HEK293 (cell line): ENCODE measurements at regions not wholly inside any gene's neighbourhood (a gene's known extent, or its start where the extent isn't known, plus 50 kb on each side); places are given as distances from the start of the nearest gene placed in this dataset.

ENCODE experiments used
- CTCF ChIA-PET: fragments of 350-600 bp; formaldehyde crosslinking; extraction: SDS; loops from one replicate; lab custom pipeline; 2021; ENCODE audit warnings: antibody characterized with exemption; lab: Yijun Ruan, JAX
- POLR2A ChIA-PET: fragments of 300-600 bp; formaldehyde crosslinking; extraction: SDS; loops from one replicate; lab custom pipeline; 2020; ENCODE audit warnings: antibody characterized with exemption, inconsistent platforms; lab: Yijun Ruan, JAX
- H3K27ac ChIP-seq: fragments of 200-500 bp; sonication (Bioruptor generic); 2 replicates; pipeline ENCODE4 v1.5.1; 2014; ENCODE audit warnings: low read depth, low read length, control low read depth, inconsistent platforms; ENCODE audit errors: extremely low read depth
- H3K36me3 ChIP-seq, 2 experiments: fragments of 200-500 bp in 1 of 2; sonication (Bioruptor generic) in 1 of 2; 1 replicate in 1 of 2; 2 replicates in 1 of 2; pipeline ENCODE4 v1.5.1; 2014 to 2017; ENCODE audit warnings: inconsistent platforms in 2 of 2, low read length in 2 of 2; ENCODE audit not compliant: control insufficient read depth in 2 of 2, insufficient read depth in 1 of 2
- H3K4me1 ChIP-seq: fragments of 200-500 bp; sonication (Bioruptor generic); 2 replicates; pipeline ENCODE4 v1.5.1; 2014; ENCODE audit warnings: mild to moderate bottlenecking, low read length, inconsistent platforms; ENCODE audit not compliant: control insufficient read depth, insufficient read depth
- H3K4me3 ChIP-seq: 2 replicates; pipeline ENCODE4 v1.5.1; 2011; ENCODE audit warnings: low read depth, mild to moderate bottlenecking, control low read depth, low read length, moderate library complexity
- H3K9me3 ChIP-seq: fragments of 200-500 bp; sonication (Bioruptor generic); 2 replicates; pipeline ENCODE4 v1.5.1; 2014; ENCODE audit warnings: low read depth, low read length, inconsistent platforms; ENCODE audit not compliant: control insufficient read depth, insufficient read depth
- SP7 ChIP-seq: fragments of 450-650 bp; formaldehyde crosslinking; IDR thresholded peaks from 2 replicates; pipeline ENCODE4 v1.5.1; 2016; ENCODE audit warnings: missing biosample characterization, missing genetic modification characterization
- YY1 ChIP-seq: fragments of 450-650 bp; formaldehyde crosslinking; IDR thresholded peaks from 2 replicates; pipeline ENCODE4 v1.5.1; 2018; ENCODE audit warnings: missing biosample characterization, missing genetic modification characterization
- ZBTB48 ChIP-seq: fragments of 450-650 bp; formaldehyde crosslinking; IDR thresholded peaks from 2 replicates; pipeline ENCODE4 v1.5.1; 2016; ENCODE audit warnings: missing biosample characterization, missing genetic modification characterization
- ZFP3 ChIP-seq: fragments of 450-650 bp; formaldehyde crosslinking; IDR thresholded peaks from 2 replicates; pipeline ENCODE4 v1.5.1; 2016; ENCODE audit warnings: low read depth, missing biosample characterization, missing genetic modification characterization
- ZNF311 ChIP-seq: fragments of 450-650 bp; formaldehyde crosslinking; IDR thresholded peaks from 2 replicates; pipeline ENCODE4 v1.5.1; 2017; ENCODE audit warnings: missing biosample characterization, missing genetic modification characterization, borderline replicate concordance
- ZNF37A ChIP-seq: fragments of 450-650 bp; IDR thresholded peaks from 2 replicates; pipeline ENCODE4 v1.5.1; 2018; ENCODE audit warnings: missing biosample characterization, missing genetic modification characterization
- ZNF426 ChIP-seq: fragments of 450-650 bp; formaldehyde crosslinking; IDR thresholded peaks from 2 replicates; pipeline ENCODE4 v1.5.1; 2017; ENCODE audit warnings: missing biosample characterization, missing genetic modification characterization, mild to moderate bottlenecking, inconsistent platforms, moderate library complexity
- ZNF510 ChIP-seq: fragments of 450-650 bp; formaldehyde crosslinking; IDR thresholded peaks from 2 replicates; pipeline ENCODE4 v1.5.1; 2018; ENCODE audit warnings: mild to moderate bottlenecking, missing genetic modification characterization, missing biosample characterization; ENCODE audit not compliant: insufficient replicate concordance
- ZNF558 ChIP-seq: fragments of 450-650 bp; formaldehyde crosslinking; IDR thresholded peaks from 2 replicates; pipeline ENCODE4 v1.5.1; 2016; ENCODE audit warnings: missing biosample characterization, missing genetic modification characterization
- ZNF747 ChIP-seq: fragments of 450-650 bp; formaldehyde crosslinking; IDR thresholded peaks from 2 replicates; pipeline ENCODE4 v1.5.1; 2016; ENCODE audit warnings: missing biosample characterization, missing genetic modification characterization
- ZNF792 ChIP-seq: fragments of 450-650 bp; formaldehyde crosslinking; IDR thresholded peaks from 2 replicates; pipeline ENCODE4 v1.5.1; 2016; ENCODE audit warnings: missing biosample characterization, missing genetic modification characterization
- TF ChIP-seq, protein P1 (sequence below): fragments of 450-650 bp; formaldehyde crosslinking; IDR thresholded peaks from 2 replicates; pipeline ENCODE4 v1.5.1; 2016; ENCODE audit warnings: missing biosample characterization, missing genetic modification characterization
- TF ChIP-seq, protein P2 (sequence below): fragments of 450-650 bp; formaldehyde crosslinking; IDR thresholded peaks from 2 replicates; pipeline ENCODE4 v1.5.1; 2017; ENCODE audit warnings: missing biosample characterization, missing genetic modification characterization
- TF ChIP-seq, protein P3 (sequence below): fragments of 450-650 bp; formaldehyde crosslinking; IDR thresholded peaks from 2 replicates; pipeline ENCODE4 v1.5.1; 2016; ENCODE audit warnings: missing biosample characterization, missing genetic modification characterization, low read depth

DNA sequence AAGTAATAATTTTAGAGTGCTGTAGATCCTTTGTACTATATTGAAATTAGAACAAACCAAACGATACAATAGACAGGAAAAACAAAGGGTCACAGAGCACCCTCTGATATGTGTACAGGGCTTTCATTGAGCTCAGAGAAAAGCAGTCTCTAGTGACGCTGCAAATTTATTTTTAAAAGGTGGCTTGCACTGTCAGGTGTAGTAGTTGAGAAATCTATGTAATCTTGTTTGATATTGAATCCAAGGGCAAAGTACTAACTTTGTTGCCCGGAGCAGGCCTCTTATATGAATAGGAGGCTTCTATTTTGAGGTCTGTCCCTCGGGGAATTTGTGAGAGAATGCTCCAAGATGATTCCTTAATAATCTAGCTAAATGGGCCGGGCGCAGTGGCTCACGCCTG is 1755.5 kb downstream of the PCDH7 start:
- H3K27ac ChIP-seq = no peak overlapping the region
- TF ChIP-seq ZNF37A (tag by site-specific recombination) (no peak), YY1 (tag by site-specific recombination) (no peak), ZNF792 (tag by site-specific recombination) (no peak), ZNF426 (tag by site-specific recombination) (no peak)
- CTCF ChIA-PET = interaction anchor here (1.4 kb wide), 1 partner anchor 13 kb away, joined by 4 read pairs; no protein-coding TSS in a partner anchor
- H3K4me3 ChIP-seq = no peak overlapping the region
- POLR2A ChIA-PET = no interaction called here
- no peaks in the 10 kb centered on the region for H3K9me3 ChIP-seq
- no peaks in the 10 kb centered on the region for H3K4me1 ChIP-seq
- no peaks in the 10 kb centered on the region for H3K36me3 ChIP-seq

DNA sequence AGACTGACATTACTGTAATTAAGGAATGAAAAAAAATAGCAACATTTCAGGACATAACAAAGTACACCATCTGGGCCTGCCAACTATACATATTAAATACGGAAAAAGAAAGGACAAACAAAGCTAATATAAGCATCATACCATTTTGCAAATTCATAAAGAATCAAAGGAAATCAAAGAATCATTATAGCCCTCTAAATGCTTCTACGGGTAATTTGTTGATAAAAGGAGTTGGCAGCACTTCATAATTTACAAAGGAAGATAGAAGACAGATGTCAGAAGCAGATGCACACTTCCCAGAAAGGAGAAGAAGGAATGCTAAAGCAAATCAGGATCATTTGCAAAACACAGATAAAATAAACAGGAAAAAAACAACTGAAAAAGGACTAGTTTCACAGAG is 1757.3 kb downstream of the PCDH7 start:
- H3K4me3 ChIP-seq = no peak overlapping the region
- no peak overlapping the region for H3K27ac ChIP-seq
- no peaks in the 10 kb centered on the region for H3K4me1 ChIP-seq
- no peaks in the 10 kb centered on the region for H3K36me3 ChIP-seq
- POLR2A ChIA-PET = no interaction called here
- no peaks in the 10 kb centered on the region for H3K9me3 ChIP-seq
- TF ChIP-seq ZFP3 (tag by site-specific recombination) = no peak
- no peak for TF ChIP-seq ZNF558 (tag by site-specific recombination)
- no peak for TF ChIP-seq ZNF510
- TF ChIP-seq ZNF37A (tag by site-specific recombination) = no peak
- TF ChIP-seq, protein P1, sequence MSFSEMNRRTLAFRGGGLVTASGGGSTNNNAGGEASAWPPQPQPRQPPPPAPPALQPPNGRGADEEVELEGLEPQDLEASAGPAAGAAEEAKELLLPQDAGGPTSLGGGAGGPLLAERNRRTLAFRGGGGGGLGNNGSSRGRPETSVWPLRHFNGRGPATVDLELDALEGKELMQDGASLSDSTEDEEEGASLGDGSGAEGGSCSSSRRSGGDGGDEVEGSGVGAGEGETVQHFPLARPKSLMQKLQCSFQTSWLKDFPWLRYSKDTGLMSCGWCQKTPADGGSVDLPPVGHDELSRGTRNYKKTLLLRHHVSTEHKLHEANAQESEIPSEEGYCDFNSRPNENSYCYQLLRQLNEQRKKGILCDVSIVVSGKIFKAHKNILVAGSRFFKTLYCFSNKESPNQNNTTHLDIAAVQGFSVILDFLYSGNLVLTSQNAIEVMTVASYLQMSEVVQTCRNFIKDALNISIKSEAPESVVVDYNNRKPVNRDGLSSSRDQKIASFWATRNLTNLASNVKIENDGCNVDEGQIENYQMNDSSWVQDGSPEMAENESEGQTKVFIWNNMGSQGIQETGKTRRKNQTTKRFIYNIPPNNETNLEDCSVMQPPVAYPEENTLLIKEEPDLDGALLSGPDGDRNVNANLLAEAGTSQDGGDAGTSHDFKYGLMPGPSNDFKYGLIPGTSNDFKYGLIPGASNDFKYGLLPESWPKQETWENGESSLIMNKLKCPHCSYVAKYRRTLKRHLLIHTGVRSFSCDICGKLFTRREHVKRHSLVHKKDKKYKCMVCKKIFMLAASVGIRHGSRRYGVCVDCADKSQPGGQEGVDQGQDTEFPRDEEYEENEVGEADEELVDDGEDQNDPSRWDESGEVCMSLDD (tag by site-specific recombination) = no peak
- TF ChIP-seq, protein P2, sequence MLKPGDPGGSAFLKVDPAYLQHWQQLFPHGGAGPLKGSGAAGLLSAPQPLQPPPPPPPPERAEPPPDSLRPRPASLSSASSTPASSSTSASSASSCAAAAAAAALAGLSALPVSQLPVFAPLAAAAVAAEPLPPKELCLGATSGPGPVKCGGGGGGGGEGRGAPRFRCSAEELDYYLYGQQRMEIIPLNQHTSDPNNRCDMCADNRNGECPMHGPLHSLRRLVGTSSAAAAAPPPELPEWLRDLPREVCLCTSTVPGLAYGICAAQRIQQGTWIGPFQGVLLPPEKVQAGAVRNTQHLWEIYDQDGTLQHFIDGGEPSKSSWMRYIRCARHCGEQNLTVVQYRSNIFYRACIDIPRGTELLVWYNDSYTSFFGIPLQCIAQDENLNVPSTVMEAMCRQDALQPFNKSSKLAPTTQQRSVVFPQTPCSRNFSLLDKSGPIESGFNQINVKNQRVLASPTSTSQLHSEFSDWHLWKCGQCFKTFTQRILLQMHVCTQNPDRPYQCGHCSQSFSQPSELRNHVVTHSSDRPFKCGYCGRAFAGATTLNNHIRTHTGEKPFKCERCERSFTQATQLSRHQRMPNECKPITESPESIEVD (tag by site-specific recombination) = no peak
- TF ChIP-seq, protein P3, sequence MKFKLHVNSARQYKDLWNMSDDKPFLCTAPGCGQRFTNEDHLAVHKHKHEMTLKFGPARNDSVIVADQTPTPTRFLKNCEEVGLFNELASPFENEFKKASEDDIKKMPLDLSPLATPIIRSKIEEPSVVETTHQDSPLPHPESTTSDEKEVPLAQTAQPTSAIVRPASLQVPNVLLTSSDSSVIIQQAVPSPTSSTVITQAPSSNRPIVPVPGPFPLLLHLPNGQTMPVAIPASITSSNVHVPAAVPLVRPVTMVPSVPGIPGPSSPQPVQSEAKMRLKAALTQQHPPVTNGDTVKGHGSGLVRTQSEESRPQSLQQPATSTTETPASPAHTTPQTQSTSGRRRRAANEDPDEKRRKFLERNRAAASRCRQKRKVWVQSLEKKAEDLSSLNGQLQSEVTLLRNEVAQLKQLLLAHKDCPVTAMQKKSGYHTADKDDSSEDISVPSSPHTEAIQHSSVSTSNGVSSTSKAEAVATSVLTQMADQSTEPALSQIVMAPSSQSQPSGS = no peak
- TF ChIP-seq ZNF311 (tag by site-specific recombination) = no peak
- no peak for TF ChIP-seq ZBTB48 (tag by site-specific recombination)
- CTCF ChIA-PET = no interaction called here

DNA sequence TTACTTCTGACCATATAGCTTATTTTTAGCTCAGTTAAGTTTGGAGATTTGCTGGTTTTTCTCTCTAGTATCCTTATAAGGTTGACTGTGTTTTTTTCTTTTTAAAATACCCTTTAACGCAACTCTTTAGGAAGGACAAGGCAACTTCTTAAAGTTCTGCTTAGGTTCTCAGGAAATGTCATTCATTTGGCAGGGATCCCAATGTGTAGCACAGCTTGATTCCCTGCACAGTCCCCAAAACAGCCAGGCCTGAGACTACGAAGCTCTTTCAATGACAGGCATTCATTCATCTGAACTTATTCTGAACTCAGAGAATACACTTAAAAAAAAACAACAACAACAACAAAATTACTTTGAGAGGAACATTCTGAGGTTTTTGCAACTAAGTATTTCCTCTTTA is 1765.8 kb downstream of the PCDH7 start:
- Histone ChIP-seq H3K36me3 (no peaks in the 10 kb centered on the region), H3K9me3 (no peaks in the 10 kb centered on the region), H3K27ac (no peak overlapping the region), H3K4me3 (no peak overlapping the region), H3K4me1 (no peaks in the 10 kb centered on the region)
- TF ChIP-seq SP7 (no peak), ZBTB48 (tag by site-specific recombination) (no peak), ZNF747 (tag by site-specific recombination) (no peak)
- ChIA-PET POLR2A (no interaction called here), CTCF (interaction anchor here (0.7 kb wide), 1 partner anchor 495 kb away, joined by 4 read pairs; no protein-coding TSS in a partner anchor)
